NCI-H2029 (cell line): ENCODE measurements at regions not wholly inside any gene's neighbourhood (a gene's known extent, or its start where the extent isn't known, plus 50 kb on each side); places are given as distances from the start of the nearest gene placed in this dataset.

Source experiments
- DNase-seq: peaks from one replicate; lab custom pipeline; 2025; lab: John Stamatoyannopoulos, UW

DNA sequence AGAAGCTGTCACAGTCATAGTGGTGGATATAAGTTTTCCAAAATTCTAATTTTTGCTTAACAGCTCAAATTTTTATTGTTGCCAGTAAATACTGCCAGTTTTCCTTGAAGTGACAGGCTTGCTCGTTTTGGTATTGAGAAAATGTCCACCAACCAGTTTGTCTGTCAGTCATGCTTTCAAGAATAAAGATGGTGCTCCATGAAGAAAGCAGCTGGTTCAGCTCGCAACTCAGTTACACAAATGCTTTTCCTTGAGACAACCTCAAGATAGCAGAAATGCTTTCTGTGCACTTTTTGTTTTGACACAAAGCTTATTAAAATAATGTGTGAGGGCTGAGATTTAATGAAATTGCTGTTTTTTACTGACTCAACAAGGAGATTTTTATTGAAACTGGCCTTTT is 135.7 kb downstream of the LRRC70 start:
- no peak for DNase-seq

DNA sequence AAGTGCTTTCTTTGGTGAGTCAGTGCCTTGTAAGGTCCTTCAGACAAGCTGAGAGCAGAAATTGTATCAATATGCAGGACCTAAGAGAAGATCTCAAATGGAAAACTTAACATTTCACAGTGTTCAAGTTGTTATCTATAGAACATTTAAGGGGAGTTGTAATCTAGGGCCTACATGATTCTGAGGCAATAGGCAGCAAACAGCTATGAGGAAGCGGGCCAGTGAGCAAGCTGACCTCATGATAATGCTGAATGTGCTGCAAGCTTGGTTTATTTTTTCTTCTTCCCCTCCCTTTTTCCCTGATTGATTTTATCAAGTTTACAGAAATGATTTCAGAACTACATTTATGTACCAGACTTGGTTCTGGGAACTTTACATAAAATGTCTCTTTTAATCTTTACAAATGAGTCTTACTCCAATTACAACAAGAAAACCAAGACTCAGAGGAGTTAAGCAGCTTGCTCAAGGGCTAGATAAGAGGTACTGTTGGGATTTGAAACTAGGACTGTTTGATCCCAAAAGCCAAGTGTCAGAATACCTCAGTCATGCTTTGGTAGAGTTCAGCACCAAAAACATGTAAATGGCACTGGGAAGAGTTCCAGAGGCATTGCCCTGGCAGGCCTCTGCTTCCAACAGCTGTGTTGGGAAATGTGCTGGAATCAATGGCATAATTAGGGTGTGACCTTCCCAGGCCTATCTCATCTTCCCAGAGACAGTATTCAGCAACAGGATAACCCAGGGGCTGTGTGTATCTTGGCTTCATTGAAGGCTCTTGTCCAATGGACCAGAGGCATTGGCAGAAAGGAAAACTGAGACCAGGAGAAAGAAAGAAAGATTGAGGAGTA is 130.1 kb downstream of the LRRC70 start:
- no peak for DNase-seq

DNA sequence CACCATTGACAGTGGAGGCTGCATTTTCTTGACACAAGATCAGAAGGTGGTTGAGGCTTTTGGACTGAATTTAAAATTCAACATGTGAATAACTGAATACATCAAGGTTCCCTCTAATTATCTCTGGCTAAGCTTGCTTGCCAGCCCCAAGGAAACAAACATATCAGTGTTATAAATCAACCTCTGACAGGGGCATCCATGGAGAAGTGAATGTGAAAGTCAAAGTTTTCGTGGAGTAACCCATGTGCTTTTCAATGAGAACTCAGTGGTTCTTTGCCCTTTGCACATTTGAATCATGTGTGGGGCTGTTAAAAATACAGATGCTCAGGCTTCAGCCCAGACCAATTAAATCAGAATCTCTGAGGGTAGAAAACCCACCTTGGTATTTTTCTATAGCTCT is 128.9 kb downstream of the LRRC70 start:
- no peak for DNase-seq

DNA sequence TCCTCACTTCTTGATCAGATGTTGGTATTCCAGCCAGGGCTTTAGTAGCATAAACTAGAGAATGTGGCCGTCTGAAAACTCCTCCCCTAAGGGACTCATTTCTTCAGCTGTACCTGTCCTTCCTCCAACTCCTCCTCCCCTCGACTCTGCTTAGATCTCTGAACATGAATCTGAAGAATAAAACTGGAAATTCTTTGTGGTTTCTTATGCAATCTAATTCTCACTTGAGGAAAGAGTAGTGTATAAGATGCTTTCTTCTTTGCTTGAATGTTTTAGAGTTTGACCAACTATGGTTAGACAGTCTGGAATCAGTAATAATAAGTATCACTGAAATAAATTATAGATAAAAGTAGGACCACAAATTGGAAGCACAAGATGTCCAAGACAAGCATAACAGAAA is 128.5 kb downstream of the LRRC70 start:
- DNase-seq, result no peak

DNA sequence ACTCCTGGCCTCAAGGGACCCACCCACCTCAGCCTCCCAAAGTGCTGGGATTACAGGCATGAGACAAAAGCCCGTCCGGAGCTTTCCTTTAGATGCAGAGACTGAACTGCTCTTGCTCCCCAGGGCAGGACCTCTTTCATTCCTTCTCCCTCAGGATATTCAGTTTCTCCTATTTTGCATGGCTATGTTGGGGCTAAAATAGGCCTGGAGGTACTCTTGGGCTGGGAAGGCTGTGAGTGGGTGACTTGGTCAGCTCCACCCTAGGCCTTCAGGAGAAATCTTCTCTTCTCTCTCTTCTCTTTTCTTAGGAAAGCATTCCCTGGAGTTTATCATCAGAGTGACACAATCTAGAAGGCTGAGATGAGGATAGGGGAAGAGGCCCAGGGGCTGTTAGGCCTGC is 126.4 kb downstream of the LRRC70 start:
- DNase-seq, result no peak

DNA sequence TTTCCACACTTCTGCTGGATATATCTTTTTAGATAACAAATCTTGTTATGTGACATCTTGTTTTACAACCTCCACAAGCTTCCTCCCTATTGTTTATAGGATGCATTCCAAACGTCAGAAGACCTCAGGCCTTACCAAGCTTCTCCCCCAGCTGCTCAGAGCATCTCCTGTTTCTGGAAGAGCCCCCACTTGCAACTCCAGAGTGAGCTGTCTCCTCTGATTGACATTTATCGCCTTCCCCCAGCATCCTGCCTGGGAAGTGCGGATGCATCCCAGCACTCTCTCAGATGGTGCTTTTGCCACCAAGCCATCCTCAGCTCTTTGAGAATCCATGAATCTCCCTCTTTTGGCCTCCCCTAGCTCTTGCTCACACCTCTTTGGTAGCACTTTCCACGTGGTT is 123.5 kb downstream of the LRRC70 start:
- DNase-seq, result no peak

DNA sequence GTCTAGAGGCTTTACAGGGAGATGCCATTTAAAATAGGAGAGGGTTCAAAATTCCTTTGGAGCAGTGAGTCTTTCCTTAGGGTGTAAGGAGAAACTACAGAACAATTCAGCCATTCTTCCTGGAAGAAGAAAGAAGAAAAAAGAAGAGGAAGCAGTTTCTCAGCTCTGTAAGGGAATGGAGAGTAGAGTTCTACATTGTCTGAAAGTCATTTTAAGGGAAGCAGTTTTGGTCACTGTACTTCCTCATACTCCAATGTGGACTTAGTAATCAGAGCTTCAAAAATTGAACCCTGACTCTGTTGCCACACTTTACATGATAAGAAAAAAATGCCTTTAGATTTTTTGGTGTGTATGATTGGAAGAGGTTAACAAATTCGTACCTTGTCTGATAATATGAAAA is 122.4 kb downstream of the LRRC70 start:
- DNase-seq, result no peak

DNA sequence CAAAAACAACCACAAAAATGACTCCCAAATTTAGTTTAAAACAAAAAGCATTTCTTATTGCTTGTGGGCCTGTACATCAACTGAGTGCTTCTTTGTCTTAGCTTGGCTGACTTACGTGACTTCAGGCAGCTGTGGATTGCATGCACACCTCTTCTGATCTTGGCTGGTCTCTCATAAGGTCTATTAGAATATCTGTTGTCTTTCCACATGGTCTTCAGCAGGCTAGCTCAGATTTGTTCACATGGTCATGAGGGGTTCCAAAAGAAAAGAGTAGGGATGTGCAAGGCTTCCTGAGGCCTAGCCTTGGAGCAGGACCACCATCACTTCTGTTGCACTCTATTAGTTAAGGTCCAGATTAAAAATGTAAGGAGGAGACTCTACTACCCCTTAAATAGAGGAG is 120.1 kb downstream of the LRRC70 start:
- no peak for DNase-seq

DNA sequence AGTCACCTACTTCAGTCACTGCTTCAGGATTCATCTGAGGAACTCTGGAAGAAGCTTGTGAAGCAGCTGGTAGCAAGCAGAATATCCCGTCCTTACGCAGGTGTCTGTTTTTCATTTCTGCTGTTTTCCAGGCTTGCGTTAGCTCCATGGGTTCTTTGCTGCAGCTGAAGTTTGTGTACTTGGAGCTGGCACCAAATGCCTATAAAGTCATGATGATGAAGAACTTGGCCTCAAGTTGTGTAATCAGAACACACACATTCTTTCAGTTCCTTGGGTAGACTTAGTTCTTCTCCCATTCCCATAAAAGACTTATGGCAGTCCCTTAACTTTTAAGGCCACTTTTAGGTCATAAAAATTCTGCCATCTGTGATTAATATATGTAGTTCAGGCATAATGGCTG is 116.7 kb downstream of the LRRC70 start:
- no peak for DNase-seq

DNA sequence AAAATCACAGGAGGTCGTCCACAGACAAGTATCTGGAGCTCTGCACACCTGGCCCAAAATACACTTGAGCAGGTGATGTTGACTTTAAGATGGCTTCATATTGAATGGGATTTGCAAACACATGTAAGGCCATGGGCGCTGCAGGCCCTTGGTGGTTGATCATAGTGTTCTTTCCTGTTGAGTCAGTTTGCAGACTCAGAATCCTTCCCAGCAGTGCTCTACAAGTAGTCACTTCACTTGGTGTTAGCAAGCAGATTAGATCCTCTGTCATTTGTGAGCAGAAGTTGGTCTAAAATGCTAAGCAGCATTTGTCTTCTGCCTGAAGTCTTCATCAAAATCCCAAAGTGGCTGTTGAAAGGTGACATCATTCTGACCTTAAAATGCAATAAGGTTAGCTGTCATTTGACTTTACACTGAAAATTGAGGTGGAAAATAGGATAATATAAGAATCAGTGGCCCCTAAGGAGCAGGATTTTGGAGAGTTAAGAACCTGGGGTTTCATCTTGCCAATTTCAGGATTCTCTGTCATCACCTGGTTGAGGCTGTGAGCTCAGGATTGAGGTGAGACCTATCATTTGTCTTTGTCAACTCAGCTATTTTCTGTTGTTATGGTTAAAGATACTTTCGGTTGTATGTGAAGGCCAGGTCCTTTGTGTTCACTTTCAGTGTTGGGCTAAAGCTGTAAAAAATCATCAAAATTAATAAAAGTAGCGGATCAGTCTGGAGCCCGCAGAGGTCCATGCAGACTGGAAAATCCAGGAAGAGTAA is 114.5 kb downstream of the LRRC70 start:
- DNase-seq, result peak; percentile 82

DNA sequence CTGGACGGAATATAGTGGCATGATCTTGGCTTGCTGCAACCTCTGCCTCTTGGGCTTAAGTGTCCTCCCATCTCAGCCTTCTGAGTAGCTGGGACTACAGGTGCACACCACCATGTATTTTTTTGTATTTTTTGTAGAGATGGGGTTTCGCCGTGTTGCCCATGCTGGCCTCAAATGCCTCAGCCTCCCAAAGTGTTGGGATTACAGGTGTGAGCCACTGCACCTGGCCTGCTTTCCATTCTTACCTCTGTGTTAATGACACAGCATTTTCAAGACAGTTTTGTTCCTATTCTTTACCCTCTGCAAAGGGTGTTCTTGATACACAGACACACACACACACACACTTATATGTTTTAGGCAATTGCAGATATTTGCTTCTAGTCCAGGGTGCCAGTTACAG is 113.3 kb downstream of the LRRC70 start:
- no peak for DNase-seq

DNA sequence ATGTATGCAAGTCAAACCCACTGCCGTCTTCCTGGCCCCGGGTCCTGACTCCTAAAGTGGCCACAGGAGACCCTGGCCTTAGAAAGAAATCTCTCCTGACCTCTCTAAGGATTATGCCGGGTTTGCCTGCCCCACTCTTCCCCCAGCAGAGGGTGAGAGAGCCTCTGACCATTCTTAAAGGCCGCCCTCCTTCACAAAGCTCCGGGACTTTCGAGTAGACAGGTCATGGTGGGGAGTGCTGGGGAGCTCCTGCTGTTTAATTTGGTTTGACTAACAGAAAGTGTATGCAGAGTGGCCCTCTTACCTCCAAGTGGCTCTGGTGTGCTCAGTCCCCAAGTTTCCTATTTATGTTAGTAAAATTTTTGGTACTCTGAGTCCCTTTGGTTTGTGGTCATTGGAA is 111.8 kb downstream of the LRRC70 start:
- no peak for DNase-seq

DNA sequence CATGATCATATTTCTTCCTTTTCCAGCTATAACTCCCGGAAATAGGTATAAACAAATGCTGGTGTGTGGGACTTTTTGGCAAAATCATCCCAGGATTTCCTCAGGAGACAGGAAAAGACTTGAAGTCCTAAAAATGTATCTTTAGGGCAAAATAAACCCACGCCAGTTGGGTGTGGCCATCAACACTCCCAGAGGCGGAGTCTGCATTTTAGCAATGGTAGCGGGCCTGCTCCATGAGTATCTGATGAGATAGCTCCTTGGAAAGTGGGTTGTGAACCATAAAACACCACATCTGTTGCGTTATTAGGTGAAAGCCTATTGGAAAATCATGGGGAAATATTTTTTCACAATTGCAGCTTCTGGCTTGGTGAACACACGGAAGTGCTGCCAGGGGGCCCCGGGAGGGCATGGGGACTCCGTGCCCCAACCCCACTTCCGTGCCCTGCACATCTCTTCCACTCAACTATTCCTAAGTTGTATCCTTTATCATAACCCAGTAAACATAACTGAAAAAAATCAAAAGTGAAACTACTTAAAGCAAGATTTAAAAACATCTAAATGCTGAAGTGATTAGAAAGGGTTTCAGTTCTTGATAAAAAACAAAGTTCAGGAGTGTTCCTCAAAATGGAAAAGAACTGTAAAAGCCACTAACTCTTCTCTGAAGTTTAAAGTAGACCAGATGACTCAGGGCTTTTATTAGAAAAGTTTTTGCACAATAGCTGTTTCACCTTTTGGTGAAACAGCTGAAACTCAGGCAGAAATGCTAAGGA is 111.2 kb downstream of the LRRC70 start:
- DNase-seq, result no peak

DNA sequence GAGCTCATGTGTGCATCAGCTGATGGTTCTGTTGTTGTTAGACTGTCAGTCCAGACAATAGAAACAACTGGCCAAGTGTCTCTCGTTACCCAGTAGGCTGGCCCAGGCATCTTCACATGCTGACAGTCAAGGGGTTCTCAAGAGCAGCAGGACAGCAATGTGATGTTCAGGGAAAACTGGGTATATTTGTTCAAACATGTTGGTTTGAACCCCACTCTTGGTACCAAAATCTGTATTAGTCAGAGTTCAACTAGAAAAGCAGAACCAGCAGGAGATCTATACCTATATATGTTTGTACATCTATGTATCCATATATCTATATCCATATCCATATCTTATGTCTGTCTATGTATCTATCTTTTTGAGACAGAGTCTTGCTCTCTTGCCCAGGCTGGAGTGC is 108.1 kb downstream of the LRRC70 start:
- DNase-seq, result no peak

DNA sequence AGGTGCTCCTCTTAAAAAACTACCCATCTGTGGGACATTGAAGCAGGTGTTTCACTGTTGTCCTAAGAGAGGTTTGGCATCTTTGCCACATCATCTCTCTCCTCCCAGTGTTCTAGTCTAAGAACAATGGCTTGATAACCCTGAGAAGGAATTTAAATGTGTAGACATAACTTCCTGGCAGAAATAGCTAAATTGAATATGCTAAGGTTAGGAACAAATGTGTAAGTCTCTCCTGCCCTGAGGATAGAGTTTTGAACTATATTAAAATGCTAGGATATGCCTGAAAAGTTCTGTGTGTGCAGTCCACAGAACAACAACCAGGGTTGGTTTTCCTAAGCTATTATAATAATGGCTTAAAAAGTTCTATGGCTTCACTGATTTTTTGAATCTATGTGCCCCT is 106.6 kb downstream of the LRRC70 start:
- DNase-seq, result peak; percentile 45

DNA sequence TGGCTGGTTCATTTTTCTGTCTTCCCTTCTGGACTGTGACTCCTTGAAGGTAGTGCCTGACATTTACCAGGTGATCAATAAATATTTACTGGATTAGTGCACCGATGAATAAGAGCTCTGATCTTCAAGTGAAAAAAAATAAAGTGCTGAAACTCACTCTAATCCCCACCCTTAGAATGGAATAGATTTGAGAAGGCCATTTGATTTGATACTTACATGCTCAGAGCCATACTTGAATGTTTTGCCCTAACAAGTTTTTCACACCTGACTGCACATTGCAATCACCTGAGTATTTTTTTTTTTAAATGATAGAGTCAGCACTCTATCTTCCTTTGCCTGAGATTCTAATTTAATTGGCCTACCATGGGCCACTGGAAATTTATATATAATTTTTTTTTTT is 105.7 kb downstream of the LRRC70 start:
- no peak for DNase-seq

DNA sequence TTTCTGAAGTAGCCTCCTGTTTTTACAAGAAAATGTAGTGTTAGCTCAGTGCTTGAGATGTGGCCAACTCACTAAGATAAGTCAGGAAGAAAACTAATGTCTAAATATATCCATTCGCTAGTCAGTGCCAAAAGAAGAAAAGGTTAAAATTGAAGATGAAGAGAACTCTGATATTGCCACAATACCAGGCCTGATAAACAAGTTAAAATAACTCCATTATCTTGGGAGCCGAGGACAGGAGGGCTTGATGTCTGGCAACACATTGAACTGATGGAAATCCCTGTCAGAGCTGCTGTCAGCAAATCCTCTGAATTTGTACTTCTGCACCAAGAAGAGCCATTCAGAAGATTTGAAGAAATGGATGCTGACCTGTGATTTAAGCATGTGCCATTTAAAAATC is 103.4 kb downstream of the LRRC70 start:
- no peak for DNase-seq

DNA sequence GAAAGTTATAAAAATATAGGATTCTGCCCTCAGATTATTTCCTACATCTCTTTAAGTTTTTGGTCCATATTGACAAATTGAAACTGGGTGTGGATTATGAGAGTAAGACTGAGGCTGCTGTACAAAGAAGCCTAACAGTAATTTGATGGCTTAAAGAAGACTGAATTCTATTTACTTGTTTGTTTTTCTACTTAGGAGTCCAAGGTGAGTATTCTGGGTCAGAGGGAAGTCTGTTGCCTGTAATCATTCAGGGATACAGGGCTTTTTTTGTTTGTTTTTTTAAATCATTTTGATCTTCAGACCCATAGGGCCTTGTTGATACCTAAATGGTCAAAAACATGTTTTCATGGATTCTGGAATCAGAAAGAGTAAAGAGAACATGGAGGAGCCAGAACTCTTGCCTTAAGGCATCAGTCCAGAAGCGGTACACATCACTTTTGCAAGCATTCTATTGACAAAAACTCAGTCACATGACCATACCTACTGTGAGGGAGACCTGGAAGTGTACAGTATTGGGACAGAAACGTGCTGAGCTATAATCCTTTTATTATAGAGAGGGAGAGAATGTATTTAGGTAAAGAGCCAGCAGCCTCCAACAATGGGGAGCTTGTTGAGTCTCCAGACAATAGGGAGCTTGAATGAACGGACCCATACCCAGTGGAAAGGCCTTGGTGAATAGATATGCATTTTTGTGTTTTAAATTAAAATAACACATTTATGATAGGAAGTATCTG is 102.7 kb downstream of the LRRC70 start:
- no peak for DNase-seq

DNA sequence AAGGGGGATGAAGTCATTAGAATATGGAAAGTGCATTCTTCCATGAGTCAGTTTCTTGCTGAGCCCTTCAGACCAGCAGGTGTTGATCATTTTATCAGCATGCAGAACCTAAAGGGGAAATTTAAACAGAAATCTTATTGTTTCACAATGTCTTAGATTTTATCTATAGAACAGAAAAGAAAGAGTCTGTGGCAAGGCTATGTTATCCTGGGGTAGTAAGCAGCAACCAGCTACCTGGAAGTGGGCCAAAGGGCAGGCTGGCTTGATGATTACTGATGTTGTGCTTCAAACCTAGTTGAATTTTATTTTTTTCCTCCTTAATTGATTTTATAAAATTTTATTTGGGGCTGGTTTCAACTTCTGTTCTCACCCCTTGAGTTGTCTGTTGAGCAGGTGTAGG is 101.5 kb downstream of the LRRC70 start:
- DNase-seq, result no peak
